GM19467 (cell line): ENCODE measurements at regions not wholly inside any gene's neighbourhood (a gene's known extent, or its start where the extent isn't known, plus 50 kb on each side); places are given as distances from the start of the nearest gene placed in this dataset.

Source experiments
- ATAC-seq: cut with Tn5 transposase; IDR thresholded peaks from one replicate; pipeline ENCODE4 v1.9.1; 2021; ENCODE audit warnings: mild to moderate bottlenecking, moderate library complexity; ENCODE audit not compliant: unreplicated experiment

- ATAC-seq: no peak
Measured at GRCh38 chr12:98053202-98053601, 462.2 kb upstream of the TMPO start.

- ATAC-seq: no peak
Measured at GRCh38 chr12:98057701-98058100, 457.7 kb upstream of the TMPO start.

- no peak for ATAC-seq
Measured at GRCh38 chr12:98058213-98058612, 457.2 kb upstream of the TMPO start.

- ATAC-seq: no peak
Measured at GRCh38 chr12:98058838-98059237, 456.6 kb upstream of the TMPO start.

GRCh38 chr12:98059659-98060343, 455.6 kb upstream of the TMPO start:
- ATAC-seq: no peak

- ATAC-seq: no peak
Measured at GRCh38 chr12:98060411-98060810, 455.0 kb upstream of the TMPO start.

GRCh38 chr12:98062464-98063245, 452.7 kb upstream of the TMPO start:
- no peak for ATAC-seq

GRCh38 chr12:98064501-98064900, 450.9 kb upstream of the TMPO start:
- ATAC-seq: no peak

GRCh38 chr12:98067795-98068194, 447.6 kb upstream of the TMPO start:
- ATAC-seq: no peak

- ATAC-seq: no peak
Measured at GRCh38 chr12:98073610-98074009, 441.8 kb upstream of the TMPO start.

GRCh38 chr12:98074286-98074685, 441.1 kb upstream of the TMPO start:
- no peak for ATAC-seq

- no peak for ATAC-seq
Measured at GRCh38 chr12:98084391-98084790, 431.0 kb upstream of the TMPO start.

GRCh38 chr12:98085046-98085755, 430.2 kb upstream of the TMPO start:
- no peak for ATAC-seq

GRCh38 chr12:98090731-98091130, 424.7 kb upstream of the TMPO start:
- ATAC-seq: no peak

- ATAC-seq: no peak
Measured at GRCh38 chr12:98096436-98096835, 419.0 kb upstream of the TMPO start.

GRCh38 chr12:98106031-98106683, 409.2 kb upstream of the TMPO start:
- no peak for ATAC-seq

GRCh38 chr12:98109266-98109665, 406.1 kb upstream of the TMPO start:
- ATAC-seq: no peak

GRCh38 chr12:98110536-98110935, 404.9 kb upstream of the TMPO start:
- no peak for ATAC-seq

GRCh38 chr12:98113548-98113947, 401.8 kb upstream of the TMPO start:
- no peak for ATAC-seq

GRCh38 chr12:98121963-98122362, 393.4 kb upstream of the TMPO start:
- ATAC-seq: no peak

GRCh38 chr12:98123021-98123461, 392.3 kb upstream of the TMPO start:
- no peak for ATAC-seq
